Stimulated activated CD4-positive, alpha-beta T cell treated with anti-CD3 and anti-CD28 coated beads, Interleukin-12 subunit alpha, Interleukin-12 subunit beta, amount 100 ng/mL, for 48 hours (primary cell): ENCODE measurements at regions not wholly inside any gene's neighbourhood (a gene's known extent, or its start where the extent isn't known, plus 50 kb on each side); places are given as distances from the start of the nearest gene placed in this dataset.
"Not testable (repeated sequence)": the region's sequence is repeated elsewhere in the genome, so short reads cannot be mapped to it uniquely, and the experiment has no call there.

Experiments used
- DNase-seq, 3 donors: peaks; one replicate each; pipeline ENCODE4 v3.0.0-alpha.2; 2020; ENCODE audit warnings: low read depth in 2 of 3, low spot score in 1 of 3

- no peak for DNase-seq
These were observed 268.8 kb upstream of the RASGEF1B start for GRCh38 chr4:81740487-81740886.

GRCh38 chr4:81738891-81739290 lies 267.2 kb upstream of the RASGEF1B start:
- DNase-seq, result no peak

- DNase-seq, result no peak
These were observed 266.3 kb upstream of the RASGEF1B start for GRCh38 chr4:81737865-81738559.

- DNase-seq, result no peak
These were observed 264.6 kb upstream of the RASGEF1B start for GRCh38 chr4:81736324-81736723.

GRCh38 chr4:81732980-81733379 lies 261.3 kb upstream of the RASGEF1B start:
- no peak for DNase-seq

- peak; percentile 54 to 59 (median 55) for DNase-seq
These were observed 253.2 kb upstream of the RASGEF1B start for GRCh38 chr4:81724925-81725329.

- DNase-seq, result no peak
These were observed 252.3 kb upstream of the RASGEF1B start for GRCh38 chr4:81723927-81724587.

GRCh38 chr4:81723019-81723884 lies 251.5 kb upstream of the RASGEF1B start:
- DNase-seq, result no peak

- no peak for DNase-seq
These were observed 250.7 kb upstream of the RASGEF1B start for GRCh38 chr4:81722290-81722851.

GRCh38 chr4:81715757-81716156 lies 244.1 kb upstream of the RASGEF1B start:
- no peak for DNase-seq

GRCh38 chr4:81715357-81715756 lies 243.7 kb upstream of the RASGEF1B start:
- DNase-seq, result not testable (repeated sequence)

GRCh38 chr4:81714291-81714690 lies 242.6 kb upstream of the RASGEF1B start:
- no peak for DNase-seq

GRCh38 chr4:81712714-81713113 lies 241.0 kb upstream of the RASGEF1B start:
- no peak for DNase-seq

- no peak for DNase-seq
These were observed 232.8 kb upstream of the RASGEF1B start for GRCh38 chr4:81704461-81704860.

- DNase-seq, result no peak
These were observed 228.5 kb upstream of the RASGEF1B start for GRCh38 chr4:81700189-81700588.

- no peak for DNase-seq
These were observed 227.0 kb upstream of the RASGEF1B start for GRCh38 chr4:81698538-81699296.

- DNase-seq, result no peak
These were observed 222.6 kb upstream of the RASGEF1B start for GRCh38 chr4:81694176-81694913.

- DNase-seq, result no peak
These were observed 219.2 kb upstream of the RASGEF1B start for GRCh38 chr4:81690871-81691270.

- DNase-seq, result no peak
These were observed 216.4 kb upstream of the RASGEF1B start for GRCh38 chr4:81688085-81688484.

GRCh38 chr4:81687471-81687870 lies 215.8 kb upstream of the RASGEF1B start:
- DNase-seq, result no peak
